B cell (primary cell): ENCODE measurements at regions not wholly inside any gene's neighbourhood (a gene's known extent, or its start where the extent isn't known, plus 50 kb on each side); places are given as distances from the start of the nearest gene placed in this dataset.

Source experiments
- ATAC-seq: fragments of 200-7000 bp; cut with Tn5 transposase; one replicate; pipeline ENCODE4 v1.10.0; 2021; ENCODE audit warnings: low read depth, mild to moderate bottlenecking, moderate number of reproducible peaks, moderate library complexity
- CTCF ChIA-PET: fragments of 350-600 bp; sonication (Branson Sonifier 250); formaldehyde crosslinking; loops from one replicate; lab custom pipeline; 2021; ENCODE audit warnings: antibody characterized with exemption, inconsistent platforms; lab: Charles Lee
- POLR2A ChIA-PET: fragments of 350-600 bp; sonication (Branson Sonifier 250); formaldehyde crosslinking; loops from one replicate; lab custom pipeline; 2021; ENCODE audit warnings: antibody characterized with exemption; lab: Charles Lee
- DNase-seq: peaks from one replicate; pipeline ENCODE4 v3.0.0; 2013
- H2AFZ ChIP-seq: 2 replicates; pipeline ENCODE4 v1.6.1; 2012; ENCODE audit warnings: mild to moderate bottlenecking, low read depth, low read length; ENCODE audit not compliant: insufficient read depth, poor library complexity, severe bottlenecking
- H3K27ac ChIP-seq, 2 donors: 1 replicate in 1 of 2; 2 replicates in 1 of 2; pipeline ENCODE4 v1.5.1; 2012 to 2013; ENCODE audit warnings: low read length in 2 of 2, mild to moderate bottlenecking in 2 of 2, moderate library complexity in 1 of 2
- H3K27me3 ChIP-seq, 4 experiments: fragments of 200-600 bp in 1 of 4; sonication (generic) in 1 of 4; replicated peaks in 1 of 4; 1 replicate in 2 of 4; 2 replicates in 2 of 4; pipeline versions ENCODE4 v1.6.1 to v1.7.0; 2013 to 2016; ENCODE audit warnings: low read length in 3 of 4, mild to moderate bottlenecking in 2 of 4, mixed read lengths in 1 of 4, moderate library complexity in 1 of 4; ENCODE audit not compliant: insufficient read depth in 4 of 4, control insufficient read depth in 3 of 4; ENCODE audit errors: control extremely low read depth in 1 of 4
- H3K36me3 ChIP-seq, 2 experiments: replicated peaks in 1 of 2; 1 replicate in 1 of 2; 2 replicates in 1 of 2; pipeline versions ENCODE4 v1.6.1 to v1.7.1; 2013; ENCODE audit warnings: low read length in 1 of 2; ENCODE audit not compliant: insufficient read depth in 2 of 2, control insufficient read depth in 1 of 2; ENCODE audit errors: control extremely low read depth in 1 of 2, extremely low read depth in 1 of 2
- H3K4me1 ChIP-seq, 2 donors: fragments of 200-600 bp in 1 of 2; sonication (generic) in 1 of 2; 1 replicate in 1 of 2; 2 replicates in 1 of 2; pipeline versions ENCODE4 v1.5.1 to v1.6.1; 2013 to 2017; ENCODE audit warnings: low read length in 2 of 2; ENCODE audit not compliant: control insufficient read depth in 2 of 2, insufficient read depth in 2 of 2
- H3K4me2 ChIP-seq: replicated peaks from 2 replicates; pipeline ENCODE3; 2012; ENCODE audit warnings: mild to moderate bottlenecking, low read depth, low read length; ENCODE audit not compliant: poor library complexity, severe bottlenecking
- H3K4me3 ChIP-seq, 5 experiments: fragments of 200-600 bp in 1 of 5; sonication (generic) in 1 of 5; 1 replicate in 3 of 5; 2 replicates in 2 of 5; pipeline versions ENCODE4 v1.5.1 to v1.7.0; 2011 to 2016; ENCODE audit warnings: low read length in 4 of 5, mild to moderate bottlenecking in 4 of 5, low read depth in 2 of 5, control low read depth in 1 of 5, moderate library complexity in 1 of 5; ENCODE audit not compliant: insufficient read depth in 1 of 5; ENCODE audit errors: control extremely low read depth in 1 of 5, extremely low read depth in 1 of 5
- H3K79me2 ChIP-seq: fragments of 200-600 bp; sonication (generic); one replicate; pipeline ENCODE4 v1.6.0; 2016; ENCODE audit warnings: low read length; ENCODE audit not compliant: control insufficient read depth, insufficient read depth
- H3K9ac ChIP-seq: fragments of 200-600 bp; sonication (generic); 2 replicates; pipeline ENCODE4 v1.6.1; 2017; ENCODE audit warnings: mild to moderate bottlenecking, low read length, moderate library complexity
- H3K9me3 ChIP-seq, 3 donors: one replicate each; pipeline versions ENCODE4 v1.6.1 to v1.7.1; 2013; ENCODE audit warnings: low read length in 2 of 3; ENCODE audit not compliant: control insufficient read depth in 2 of 3, insufficient read depth in 1 of 3; ENCODE audit errors: control extremely low read depth in 1 of 3
- H4K20me1 ChIP-seq: 2 replicates; pipeline ENCODE4 v1.6.0; 2012; ENCODE audit warnings: mild to moderate bottlenecking, low read length; ENCODE audit not compliant: insufficient read depth, control insufficient read depth, poor library complexity, severe bottlenecking
- H3K27ac Mint-ChIP-seq: one replicate; pipeline ENCODE4 v1.8.0; 2021; ENCODE audit warnings: mixed read lengths
- H3K27me3 Mint-ChIP-seq: one replicate; pipeline ENCODE4 v1.8.0; 2021; ENCODE audit warnings: mixed read lengths
- H3K4me1 Mint-ChIP-seq: one replicate; pipeline ENCODE4 v1.8.0; 2021; ENCODE audit warnings: mixed read lengths
- H3K4me3 Mint-ChIP-seq: one replicate; pipeline ENCODE4 v1.8.0; 2021; ENCODE audit warnings: mixed read lengths
- H3K9me3 Mint-ChIP-seq: one replicate; pipeline ENCODE4 v1.8.0; 2022; ENCODE audit warnings: mixed read lengths; ENCODE audit not compliant: insufficient read depth
- CTCF ChIP-seq: fragments of 200-600 bp; IDR thresholded peaks from one replicate; pipeline ENCODE4 v1.8.0; 2022; ENCODE audit warnings: antibody characterized with exemption, mild to moderate bottlenecking
- EZH2 ChIP-seq: IDR thresholded peaks from 2 replicates; pipeline ENCODE4 v1.6.1; 2012; ENCODE audit warnings: borderline replicate concordance, low read depth, mild to moderate bottlenecking, moderate library complexity, low read length; ENCODE audit not compliant: insufficient read depth, poor library complexity, severe bottlenecking
- WGBS: methylation state at CpG from one replicate; pipeline ENCODE4 v1.1.5; 2013; ENCODE audit warnings: missing lambda C conversion rate; ENCODE audit not compliant: insufficient coverage; 5-methylcytosine and 5-hydroxymethylcytosine counted together
- intact Hi-C: fragments of 100-400 bp; cut with micrococcal nuclease; formaldehyde crosslinking; loops from one replicate; pipeline ENCODE4 v1.10.0; 2022

- no peaks in the 10 kb centered on the region for H3K4me1 ChIP-seq
- Mint-ChIP-seq H3K27ac (no peak overlapping the region), H3K27me3 (peaks cover 11% of the 10 kb centered on the region), H3K4me1 (no peaks in the 10 kb centered on the region), H3K9me3 (no peaks in the 10 kb centered on the region), H3K4me3 (no peak overlapping the region)
- H3K4me3 ChIP-seq, result no peak overlapping the region
- ChIA-PET POLR2A (no interaction called here), CTCF (no interaction called here)
- H3K9ac ChIP-seq, result no peak overlapping the region
- no peaks in the 10 kb centered on the region for H3K9me3 ChIP-seq
- DNase-seq (no peak), ATAC-seq (no peak)
- intact Hi-C loops, result no loop called here
- no peak overlapping the region for H3K27ac ChIP-seq
- H3K27me3 ChIP-seq, result no peaks in the 10 kb centered on the region
- no peak overlapping the region for H2AFZ ChIP-seq
- TF ChIP-seq CTCF (no peak), EZH2 (no peak)
- no peaks in the 10 kb centered on the region for H3K79me2 ChIP-seq
- H4K20me1 ChIP-seq, result no peaks in the 10 kb centered on the region
- no peaks in the 10 kb centered on the region for H3K36me3 ChIP-seq
- no peak overlapping the region for H3K4me2 ChIP-seq
- no CpG with 5 or more reads among the region's 1 CpG for WGBS
These were observed 431.9 kb downstream of the PLPP3 start for GRCh38 chr1:56147459-56147858.

DNA sequence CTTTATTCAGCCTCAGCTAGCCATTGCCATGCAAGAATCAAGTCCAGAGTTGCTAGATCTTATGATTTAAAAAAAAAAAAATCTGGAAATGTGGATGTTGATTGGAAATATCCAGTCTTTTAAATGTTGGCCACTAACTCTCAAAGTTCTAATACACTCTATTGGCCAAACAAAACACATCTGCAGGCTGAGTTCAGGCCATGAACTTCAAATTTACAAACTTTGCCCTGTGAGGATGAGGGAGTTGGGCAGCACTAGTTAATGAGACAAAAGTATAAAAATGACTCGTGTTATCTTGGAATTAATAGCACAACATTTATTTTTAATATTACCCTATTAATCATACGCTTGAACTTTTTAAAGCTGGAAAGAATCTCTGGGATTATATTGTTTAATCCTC is 432.3 kb downstream of the PLPP3 start:
- ChIA-PET POLR2A (no interaction called here), CTCF (no interaction called here)
- H3K4me2 ChIP-seq, result no peak overlapping the region
- H3K27me3 Mint-ChIP-seq, result peaks cover 13% of the 10 kb centered on the region
- ATAC-seq, result no peak
- no peaks in the 10 kb centered on the region for H3K4me1 ChIP-seq
- H3K27ac ChIP-seq, result no peak overlapping the region
- H3K4me3 ChIP-seq, result no peak overlapping the region
- no peaks in the 10 kb centered on the region for H4K20me1 ChIP-seq
- H3K9ac ChIP-seq, result no peak overlapping the region
- TF ChIP-seq CTCF, result no peak
- TF ChIP-seq EZH2, result no peak
- DNase-seq, result no peak
- no peaks in the 10 kb centered on the region for H3K27me3 ChIP-seq
- no peaks in the 10 kb centered on the region for H3K9me3 Mint-ChIP-seq
- H3K4me1 Mint-ChIP-seq, result no peaks in the 10 kb centered on the region
- H3K9me3 ChIP-seq, result no peaks in the 10 kb centered on the region
- intact Hi-C loops, result no loop called here
- H2AFZ ChIP-seq, result no peak overlapping the region
- H3K36me3 ChIP-seq, result no peaks in the 10 kb centered on the region
- no peaks in the 10 kb centered on the region for H3K79me2 ChIP-seq
- no peak overlapping the region for H3K4me3 Mint-ChIP-seq
- WGBS, result no CpG with 5 or more reads among the region's 2 CpGs
- H3K27ac Mint-ChIP-seq, result no peak overlapping the region
